Amygdala (tissue), 56 donors: ENCODE measurements at regions not wholly inside any gene's neighbourhood (a gene's known extent, or its start where the extent isn't known, plus 50 kb on each side); places are given as distances from the start of the nearest gene placed in this dataset.
A peak's percentile ranks its signal among the peaks of the same experiment; 100 is the strongest.

Experiments used
- DNase-seq, 56 donors: peaks; one replicate each; lab custom pipeline; 2025; lab: John Stamatoyannopoulos, UW

DNA sequence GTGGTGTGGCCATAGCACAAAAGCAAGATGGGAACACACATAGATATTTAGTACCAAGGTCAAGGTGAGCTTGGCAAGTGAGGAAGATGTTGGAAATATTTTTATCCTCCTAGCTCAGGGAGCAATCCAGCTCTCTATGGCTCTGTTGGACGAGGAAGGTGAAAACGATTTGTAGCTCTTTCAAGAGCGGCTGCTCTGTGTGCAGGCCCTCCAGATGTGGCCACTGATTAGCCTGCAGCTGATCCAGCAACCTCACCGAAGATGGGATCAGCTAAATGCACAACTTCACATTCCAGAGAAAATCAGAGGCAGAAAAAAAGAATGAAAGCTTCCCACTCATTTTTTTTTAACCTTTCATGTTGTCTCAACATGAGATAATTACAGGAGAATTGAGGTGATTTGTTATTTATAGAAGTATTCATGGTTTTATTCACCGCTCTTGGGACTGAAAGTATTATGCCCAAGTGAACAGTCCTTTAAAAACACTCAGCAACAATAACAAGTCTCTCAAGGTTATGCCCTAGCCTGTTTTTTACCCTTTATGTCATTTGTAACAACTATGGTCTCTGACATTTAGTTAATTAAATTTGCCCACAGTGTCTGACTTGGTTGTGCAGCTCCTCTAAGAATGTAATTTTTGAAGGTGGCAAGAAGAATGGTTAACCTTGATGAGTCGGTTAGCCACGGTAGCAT is 213.6 kb upstream of the ADARB2 start:
- DNase-seq, result no peak

DNA sequence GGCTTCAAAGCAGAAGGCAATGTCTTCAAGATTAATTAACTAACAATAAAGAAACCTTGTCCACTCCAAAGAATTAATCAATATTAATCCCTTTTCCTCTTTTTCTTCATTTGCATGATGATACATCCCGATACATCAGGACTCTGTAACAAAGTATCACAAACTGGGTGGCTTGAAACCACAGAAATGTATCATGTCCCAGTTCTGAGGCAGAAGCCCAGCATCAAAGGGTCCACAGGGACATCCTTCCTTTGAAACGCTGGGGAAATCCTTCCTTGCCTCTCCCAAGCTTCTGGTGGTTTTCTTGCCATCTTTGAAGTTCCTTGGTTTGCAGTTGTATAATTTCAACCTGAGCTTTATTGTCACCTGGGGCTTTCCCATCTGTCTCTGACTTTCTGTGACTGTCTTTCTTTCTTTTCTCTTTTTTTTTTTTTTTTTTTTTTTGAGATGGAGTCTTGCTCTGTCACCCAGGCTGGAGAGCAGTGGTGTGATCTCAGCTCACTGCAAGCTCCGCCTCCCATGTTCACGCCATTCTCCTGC is 210.2 kb upstream of the ADARB2 start:
- DNase-seq, result no peak

- no peak for DNase-seq
Observed at GRCh38 chr10:1944487-1944886, 207.2 kb upstream of the ADARB2 start.

GRCh38 chr10:1942478-1942877 is 205.2 kb upstream of the ADARB2 start:
- no peak for DNase-seq

GRCh38 chr10:1939016-1939415 is 201.7 kb upstream of the ADARB2 start:
- DNase-seq, result no peak

DNA sequence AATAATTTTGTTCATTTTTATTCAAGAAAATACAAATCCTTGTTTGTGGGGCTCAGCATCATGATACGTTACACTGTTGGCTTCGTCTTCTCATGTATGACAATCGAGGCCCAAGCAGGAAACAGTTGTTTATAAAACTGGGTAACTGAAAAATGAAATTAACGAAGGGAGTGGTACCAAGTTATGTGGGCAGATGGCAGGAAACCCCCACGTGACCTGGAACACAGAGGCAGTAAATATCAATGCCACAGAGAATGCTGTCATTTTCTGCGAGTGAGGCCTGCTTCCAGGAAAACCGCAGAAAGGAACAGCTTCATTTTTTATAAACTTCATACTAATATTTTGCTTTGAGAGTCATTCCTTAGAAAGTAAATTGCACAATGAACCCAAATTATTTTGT is 201.0 kb upstream of the ADARB2 start:
- DNase-seq, result no peak

DNA sequence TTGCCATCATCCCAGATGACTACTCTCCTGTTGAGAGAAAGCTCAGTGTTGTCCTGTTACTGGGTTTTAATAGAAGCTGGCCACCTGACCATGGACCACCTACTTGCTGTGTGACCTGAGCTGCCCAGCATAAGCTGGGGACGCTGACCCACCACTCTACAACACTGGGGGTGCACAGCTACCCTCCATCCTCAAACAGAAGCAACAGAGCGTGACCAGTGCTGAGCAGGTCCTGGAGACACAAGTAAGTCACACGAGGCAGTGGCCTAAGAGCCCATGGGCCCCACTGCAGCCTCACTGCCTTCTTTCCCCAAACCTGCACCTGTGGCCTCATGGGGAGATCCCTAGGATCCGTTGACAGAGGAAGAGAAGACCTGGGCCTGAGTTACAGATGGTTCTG is 198.6 kb upstream of the ADARB2 start:
- no peak for DNase-seq

DNA sequence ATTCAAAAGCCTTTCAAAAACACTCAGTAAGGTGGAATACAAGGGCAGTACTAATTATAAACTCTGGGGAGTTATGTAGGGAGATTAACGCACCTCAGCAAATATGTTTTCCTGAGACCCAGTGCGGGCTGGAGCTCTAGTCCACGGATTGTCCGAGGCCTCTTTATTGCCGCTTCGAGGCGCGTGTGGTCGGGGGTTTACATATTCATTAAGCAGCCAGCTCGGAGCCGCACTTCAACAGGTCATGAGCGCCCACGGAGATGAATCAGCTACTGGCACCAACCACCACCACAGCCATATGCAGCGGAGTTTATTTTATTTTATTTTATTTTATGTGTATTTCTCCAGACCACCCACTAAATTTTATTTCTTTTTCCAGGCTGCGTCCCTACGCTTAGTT is 195.9 kb upstream of the ADARB2 start:
- peak in 4 of 56 donors; percentile 4 to 8 (median 6) for DNase-seq

- DNase-seq, result peak in 1 of 56 donors; percentile 2
Observed at GRCh38 chr10:1932692-1933094, 195.4 kb upstream of the ADARB2 start.

GRCh38 chr10:1928606-1929005 is 191.3 kb upstream of the ADARB2 start:
- no peak for DNase-seq

DNA sequence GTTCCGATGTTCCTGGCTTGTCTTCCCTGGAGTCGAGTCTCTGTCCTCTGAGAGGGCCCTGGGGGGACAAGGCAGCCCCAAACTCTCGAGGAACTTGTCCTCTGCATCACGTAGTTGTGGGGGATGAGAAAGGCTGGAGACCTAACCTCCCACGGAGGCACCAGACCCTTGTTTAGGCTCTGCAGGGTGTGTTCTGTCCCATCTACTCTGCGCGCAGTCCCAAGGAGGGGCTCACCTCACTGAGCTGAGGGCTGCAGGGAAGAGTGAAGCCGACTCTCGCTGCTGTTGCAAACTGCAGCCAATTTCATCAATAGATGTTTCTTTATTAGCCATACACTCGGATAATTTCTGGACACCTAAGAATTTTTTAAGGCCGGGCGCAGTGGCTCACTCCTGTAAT is 186.7 kb upstream of the ADARB2 start:
- no peak for DNase-seq

- DNase-seq, result no peak
Observed at GRCh38 chr10:1923586-1923985, 186.3 kb upstream of the ADARB2 start.

DNA sequence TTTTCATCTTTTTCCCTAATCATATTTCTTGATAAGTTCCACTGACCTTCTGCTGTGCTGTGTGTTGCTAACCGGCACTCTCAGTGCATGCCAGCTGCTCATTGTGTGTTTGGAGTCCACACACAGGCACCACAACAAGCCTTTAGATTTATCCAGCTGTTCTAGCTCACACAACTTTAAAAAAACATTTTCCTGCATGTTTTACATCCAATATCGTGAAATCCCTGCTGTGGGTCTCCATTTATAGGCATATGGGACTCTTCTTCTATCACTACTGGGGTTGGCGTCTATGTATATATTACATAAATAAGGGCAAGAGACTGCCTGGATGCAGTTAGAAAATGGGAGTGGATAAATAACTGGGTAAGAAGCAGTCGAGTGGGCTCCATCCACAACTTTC is 183.6 kb upstream of the ADARB2 start:
- no peak for DNase-seq

DNA sequence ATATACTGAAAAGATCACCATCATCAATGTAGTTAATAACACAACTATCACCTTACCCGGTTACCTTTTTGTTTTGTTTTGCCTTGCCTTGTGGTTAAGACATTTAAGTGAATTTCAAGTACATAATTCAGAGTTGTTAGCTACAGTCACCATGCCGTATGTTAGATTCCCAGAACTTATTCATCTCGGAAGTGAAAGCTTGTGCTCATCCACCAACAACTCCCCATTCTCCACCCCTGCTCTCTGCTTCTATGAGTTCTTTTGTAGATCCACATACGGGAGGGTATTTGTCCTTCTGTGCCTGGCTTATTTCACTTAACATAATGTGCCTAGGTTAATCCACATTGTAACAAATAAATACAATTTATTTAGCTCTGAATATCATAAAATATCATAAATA is 182.8 kb upstream of the ADARB2 start:
- no peak for DNase-seq

- no peak for DNase-seq
Observed at GRCh38 chr10:1911771-1912170, 174.4 kb upstream of the ADARB2 start.

DNA sequence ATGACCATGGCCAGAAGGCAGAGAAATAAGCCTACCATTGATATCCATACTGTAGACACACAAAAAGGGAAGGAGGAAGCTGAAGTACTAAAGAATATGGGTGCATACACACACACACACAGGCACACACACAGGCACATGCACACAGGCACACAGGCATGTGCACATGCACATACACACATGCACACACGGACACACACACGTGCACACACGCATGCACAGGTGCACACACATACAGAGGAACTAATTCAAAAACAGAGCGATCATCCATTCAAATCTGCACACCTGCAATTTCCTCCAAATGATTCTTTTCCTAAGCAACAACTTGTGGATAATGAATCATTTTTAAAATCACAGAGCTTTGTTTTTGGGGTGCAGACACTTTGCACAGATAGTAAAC is 166.7 kb upstream of the ADARB2 start:
- no peak for DNase-seq

- no peak for DNase-seq
Observed at GRCh38 chr10:1896153-1896552, 158.8 kb upstream of the ADARB2 start.

- DNase-seq, result no peak
Observed at GRCh38 chr10:1895691-1896090, 158.4 kb upstream of the ADARB2 start.

DNA sequence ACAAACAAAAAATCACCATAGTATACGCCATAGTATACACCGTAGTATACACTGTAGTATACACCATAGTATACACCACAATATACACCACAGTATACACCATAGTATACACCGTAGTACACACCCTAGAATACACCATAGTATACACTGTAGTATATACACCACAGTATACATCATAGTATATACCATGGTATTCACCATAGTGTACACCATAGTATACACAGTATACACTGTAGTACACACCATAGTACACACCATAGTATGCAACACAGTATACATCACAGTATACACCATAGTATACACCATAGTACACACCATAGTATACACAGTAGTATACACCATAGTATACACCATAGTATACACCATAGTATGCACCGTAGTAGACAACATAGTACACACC is 157.6 kb upstream of the ADARB2 start:
- no peak for DNase-seq

DNA sequence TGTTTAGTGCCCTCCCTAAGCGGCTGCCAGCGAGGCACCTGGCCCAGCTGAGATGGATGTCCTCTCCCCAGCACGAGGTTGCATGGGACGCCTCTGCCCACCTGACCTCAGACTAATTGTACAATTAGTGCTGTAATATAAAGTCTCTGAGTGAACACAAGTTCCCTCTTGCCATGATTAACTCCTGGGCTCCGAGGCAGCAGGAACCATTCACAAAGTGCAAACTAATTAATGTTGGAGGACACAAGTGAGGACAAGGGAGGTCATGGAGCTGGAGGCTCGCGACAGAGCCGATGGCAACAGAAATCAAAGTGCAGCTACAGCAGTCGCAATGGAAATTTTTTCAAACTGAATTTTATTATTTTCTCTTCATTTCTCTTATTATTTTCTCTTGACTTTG is 156.6 kb upstream of the ADARB2 start:
- DNase-seq, result no peak

DNA sequence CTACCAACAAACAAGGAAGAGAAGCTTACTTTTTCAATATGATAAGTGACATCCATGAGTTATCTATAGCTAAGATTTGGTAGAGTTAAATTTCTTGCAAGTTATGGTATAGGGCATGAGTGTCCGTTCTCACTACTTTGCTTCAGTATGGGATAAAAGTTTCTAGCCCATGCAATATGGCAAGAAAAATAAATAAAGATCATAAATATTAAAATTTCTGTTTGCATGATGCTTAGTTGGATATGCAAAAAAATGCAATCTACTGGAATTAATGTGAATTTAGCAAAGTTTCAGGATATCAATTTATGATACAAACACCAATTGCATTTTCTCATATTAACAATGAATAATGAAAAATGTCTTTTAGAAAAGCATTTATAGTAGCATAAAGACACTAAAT is 148.7 kb upstream of the ADARB2 start:
- no peak for DNase-seq

DNA sequence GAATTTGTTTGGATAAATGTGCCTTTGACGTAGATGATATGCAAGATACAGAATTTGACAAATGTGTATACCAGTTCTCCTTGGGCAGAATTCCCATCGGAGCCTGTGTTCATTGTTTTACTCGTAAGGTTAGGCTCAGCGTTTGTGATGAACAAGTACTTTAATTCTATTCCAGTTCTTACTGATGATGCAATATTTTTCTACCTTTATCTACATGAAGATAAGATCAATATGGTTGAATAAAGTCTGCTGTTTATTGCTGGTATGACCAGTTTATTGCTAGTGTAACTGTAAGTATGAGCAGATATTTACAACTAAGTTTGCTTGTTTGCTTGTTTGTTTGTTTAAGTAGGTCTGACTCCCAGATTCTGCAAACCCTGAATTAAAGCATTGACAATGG is 145.4 kb upstream of the ADARB2 start:
- DNase-seq, result no peak

- no peak for DNase-seq
Observed at GRCh38 chr10:1882180-1882579, 144.9 kb upstream of the ADARB2 start.
